SU-DHL-6 (cell line): ENCODE measurements at regions not wholly inside any gene's neighbourhood (a gene's known extent, or its start where the extent isn't known, plus 50 kb on each side); places are given as distances from the start of the nearest gene placed in this dataset.

Source experiments
- EZH2phosphoT487 ChIP-seq: fragments of 200-600 bp; sonication (generic), shearing (Covaris generic); conservative IDR thresholded peaks from 2 replicates; pipeline ENCODE4 v1.6.1; 2018; ENCODE audit warnings: mild to moderate bottlenecking, antibody characterized with exemption, low read length, moderate library complexity, mixed read lengths
- TF ChIP-seq, protein P1 (sequence below): fragments of 200-600 bp; sonication (generic); IDR thresholded peaks from one replicate; pipeline ENCODE4 v1.5.1; 2017; ENCODE audit warnings: antibody characterized with exemption, mild to moderate bottlenecking, low read length, moderate library complexity; ENCODE audit not compliant: insufficient read depth, poor library complexity, severe bottlenecking

DNA sequence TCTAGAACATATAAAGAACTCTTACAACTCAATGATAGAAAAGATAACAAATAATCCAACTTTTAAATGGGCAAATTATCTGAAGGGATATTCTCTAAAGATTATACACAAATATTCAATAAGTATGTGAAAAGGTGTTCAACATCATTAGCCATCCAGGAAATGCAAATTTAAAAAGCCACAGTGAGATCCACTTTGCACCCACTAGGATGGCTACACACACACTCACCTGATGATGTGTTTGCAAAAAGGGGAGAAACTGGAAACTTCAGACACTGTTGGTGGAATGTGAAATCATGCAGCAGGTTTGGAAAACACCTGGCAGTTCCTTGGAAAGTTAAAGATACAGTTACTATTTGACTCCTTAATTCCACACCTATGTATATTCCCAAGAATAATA, 87.2 kb upstream of the GYPC start:
- TF ChIP-seq, protein P1, sequence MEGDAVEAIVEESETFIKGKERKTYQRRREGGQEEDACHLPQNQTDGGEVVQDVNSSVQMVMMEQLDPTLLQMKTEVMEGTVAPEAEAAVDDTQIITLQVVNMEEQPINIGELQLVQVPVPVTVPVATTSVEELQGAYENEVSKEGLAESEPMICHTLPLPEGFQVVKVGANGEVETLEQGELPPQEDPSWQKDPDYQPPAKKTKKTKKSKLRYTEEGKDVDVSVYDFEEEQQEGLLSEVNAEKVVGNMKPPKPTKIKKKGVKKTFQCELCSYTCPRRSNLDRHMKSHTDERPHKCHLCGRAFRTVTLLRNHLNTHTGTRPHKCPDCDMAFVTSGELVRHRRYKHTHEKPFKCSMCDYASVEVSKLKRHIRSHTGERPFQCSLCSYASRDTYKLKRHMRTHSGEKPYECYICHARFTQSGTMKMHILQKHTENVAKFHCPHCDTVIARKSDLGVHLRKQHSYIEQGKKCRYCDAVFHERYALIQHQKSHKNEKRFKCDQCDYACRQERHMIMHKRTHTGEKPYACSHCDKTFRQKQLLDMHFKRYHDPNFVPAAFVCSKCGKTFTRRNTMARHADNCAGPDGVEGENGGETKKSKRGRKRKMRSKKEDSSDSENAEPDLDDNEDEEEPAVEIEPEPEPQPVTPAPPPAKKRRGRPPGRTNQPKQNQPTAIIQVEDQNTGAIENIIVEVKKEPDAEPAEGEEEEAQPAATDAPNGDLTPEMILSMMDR, result no peak
- no peak for TF ChIP-seq EZH2phosphoT487
